Sigmoid colon (tissue), 6 donors: ENCODE measurements at regions not wholly inside any gene's neighbourhood (a gene's known extent, or its start where the extent isn't known, plus 50 kb on each side); places are given as distances from the start of the nearest gene placed in this dataset.

Experiments used
- DNase-seq: peaks from one replicate; pipeline ENCODE4 v3.0.0-alpha.2; 2019
- H3K27ac ChIP-seq, 4 donors: fragments of 200-600 bp; sonication (generic); one replicate each; pipeline ENCODE4 v1.5.1; 2016 to 2019; ENCODE audit warnings: mild to moderate bottlenecking in 1 of 4
- H3K27me3 ChIP-seq, 3 donors: fragments of 200-600 bp; sonication (generic); one replicate each; pipeline ENCODE4 v1.5.1; 2019; ENCODE audit warnings: mild to moderate bottlenecking in 1 of 3
- H3K36me3 ChIP-seq, 4 donors: fragments of 200-600 bp; sonication (generic); one replicate each; pipeline ENCODE4 v1.5.1; 2016 to 2019
- H3K4me1 ChIP-seq, 4 donors: fragments of 200-600 bp; sonication (generic); one replicate each; pipeline ENCODE4 v1.5.1; 2017 to 2019
- H3K4me3 ChIP-seq, 4 donors: fragments of 200-600 bp; sonication (generic); one replicate each; pipeline ENCODE4 v1.5.1; 2017 to 2019; ENCODE audit warnings: mild to moderate bottlenecking in 2 of 4, moderate library complexity in 1 of 4
- H3K9me3 ChIP-seq, 4 donors: fragments of 200-600 bp in 3 of 4; sonication (generic) in 3 of 4; one replicate each; pipeline versions ENCODE4 v1.5.1 to v1.6.1; 2013 to 2019
- EP300 ChIP-seq, 4 donors: sonication (generic); formaldehyde crosslinking; IDR thresholded peaks; one replicate each; pipeline ENCODE4 v1.6.1; 2017; ENCODE audit warnings: antibody characterized with exemption in 4 of 4
- POLR2A ChIP-seq, 2 donors: fragments of 450-650 bp; IDR thresholded peaks; one replicate each; pipeline ENCODE4 v1.6.1; 2016; ENCODE audit warnings: antibody characterized with exemption in 2 of 2, mild to moderate bottlenecking in 2 of 2, moderate library complexity in 2 of 2
- POLR2AphosphoS5 ChIP-seq, 4 donors: sonication (generic); formaldehyde crosslinking; IDR thresholded peaks; one replicate each; pipeline ENCODE4 v1.6.1; 2017; ENCODE audit warnings: antibody characterized with exemption in 4 of 4
- WGBS, 2 donors: extraction: QIAGEN DNeasy Blood & Tissue Kit; methylation state at CpG; one replicate each; pipeline ENCODE4 v1.1.7; 2013; 5-methylcytosine and 5-hydroxymethylcytosine counted together
- intact Hi-C: fragments of 100-400 bp; cut with DNase I; formaldehyde crosslinking; loops from one replicate; pipeline ENCODE4 v1.15.1; 2023
- TF ChIP-seq, protein P1 (sequence below), 4 experiments: fragments of 450-650 bp in 3 of 4; fragments of 200-600 bp in 1 of 4; IDR thresholded peaks; one replicate each; pipeline ENCODE4 v1.5.1; 2016 to 2019; ENCODE audit warnings: antibody characterized with exemption in 4 of 4, mild to moderate bottlenecking in 3 of 4, moderate library complexity in 2 of 4
- donor health status: healthy with polysubstance abuse.
- donor health status: healthy.

DNA sequence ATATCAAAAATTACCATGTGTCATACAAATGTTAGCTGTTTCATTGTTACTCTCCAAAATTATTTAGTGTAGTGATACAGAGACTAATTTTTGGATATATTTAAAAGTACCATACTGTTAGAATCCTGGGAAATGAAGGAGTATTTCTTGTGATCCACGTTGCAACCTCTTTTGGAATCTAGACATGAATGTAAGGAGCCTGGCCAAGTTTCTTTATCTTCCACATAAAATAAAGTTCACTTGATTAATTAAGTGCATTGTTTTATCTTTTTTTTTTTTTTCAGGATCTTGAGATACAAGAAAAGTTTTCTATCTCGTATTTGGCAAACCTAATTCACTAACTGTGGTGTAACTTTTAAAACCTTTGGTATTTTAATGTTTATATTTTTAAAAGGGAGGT lies 270.7 kb downstream of the SOX4 start:
- Histone ChIP-seq H3K36me3 (no peaks in the 10 kb centered on the region), H3K4me3 (no peak overlapping the region), H3K9me3 (no peaks in the 10 kb centered on the region), H3K4me1 (peaks cover 0 to 8% (median 0%) of the 10 kb centered on the region in 4 donors), H3K27me3 (no peaks in the 10 kb centered on the region), H3K27ac (no peak overlapping the region)
- TF ChIP-seq POLR2AphosphoS5 (IDR thresholded peaks at IDR 0.05) (no peak), POLR2A (IDR thresholded peaks at IDR 0.05) (no peak), EP300 (IDR thresholded peaks at IDR 0.05) (no peak)
- TF ChIP-seq, protein P1, sequence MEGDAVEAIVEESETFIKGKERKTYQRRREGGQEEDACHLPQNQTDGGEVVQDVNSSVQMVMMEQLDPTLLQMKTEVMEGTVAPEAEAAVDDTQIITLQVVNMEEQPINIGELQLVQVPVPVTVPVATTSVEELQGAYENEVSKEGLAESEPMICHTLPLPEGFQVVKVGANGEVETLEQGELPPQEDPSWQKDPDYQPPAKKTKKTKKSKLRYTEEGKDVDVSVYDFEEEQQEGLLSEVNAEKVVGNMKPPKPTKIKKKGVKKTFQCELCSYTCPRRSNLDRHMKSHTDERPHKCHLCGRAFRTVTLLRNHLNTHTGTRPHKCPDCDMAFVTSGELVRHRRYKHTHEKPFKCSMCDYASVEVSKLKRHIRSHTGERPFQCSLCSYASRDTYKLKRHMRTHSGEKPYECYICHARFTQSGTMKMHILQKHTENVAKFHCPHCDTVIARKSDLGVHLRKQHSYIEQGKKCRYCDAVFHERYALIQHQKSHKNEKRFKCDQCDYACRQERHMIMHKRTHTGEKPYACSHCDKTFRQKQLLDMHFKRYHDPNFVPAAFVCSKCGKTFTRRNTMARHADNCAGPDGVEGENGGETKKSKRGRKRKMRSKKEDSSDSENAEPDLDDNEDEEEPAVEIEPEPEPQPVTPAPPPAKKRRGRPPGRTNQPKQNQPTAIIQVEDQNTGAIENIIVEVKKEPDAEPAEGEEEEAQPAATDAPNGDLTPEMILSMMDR (IDR thresholded peaks at IDR 0.05) = no peak
- 64 to 75% methylated on average over 2 of the region's 2 CpGs for WGBS, 2 donors
- no peak for DNase-seq
- intact Hi-C loops = no loop called here

DNA sequence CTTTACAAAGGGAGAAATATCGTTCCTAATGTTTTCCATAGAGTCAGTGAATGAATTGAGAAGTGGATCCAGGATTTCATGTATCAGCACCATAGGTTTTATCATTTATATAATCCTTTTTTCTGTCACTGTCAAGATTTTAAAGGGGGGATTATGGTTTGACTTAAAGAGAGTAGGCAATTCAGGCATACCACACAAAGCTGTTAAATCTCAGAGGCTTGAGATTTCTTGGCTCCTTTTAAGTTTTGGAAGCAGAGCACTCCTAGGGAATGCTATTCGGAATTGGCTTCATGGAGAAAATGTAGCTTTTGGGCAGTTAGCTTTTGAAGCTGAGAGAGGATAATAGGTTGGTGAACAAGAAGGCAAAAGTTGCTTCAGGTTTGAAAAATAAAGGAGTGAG lies 274.7 kb downstream of the SOX4 start:
- no peaks in the 10 kb centered on the region for H3K36me3 ChIP-seq
- no peaks in the 10 kb centered on the region for H3K27me3 ChIP-seq
- peaks cover 0 to 8% (median 1%) of the 10 kb centered on the region in 4 donors for H3K4me1 ChIP-seq
- H3K9me3 ChIP-seq = no peaks in the 10 kb centered on the region
- 78 to 82% methylated on average over 2 of the region's 2 CpGs for WGBS, 2 donors
- no peak for TF ChIP-seq POLR2AphosphoS5 (IDR thresholded peaks at IDR 0.05)
- TF ChIP-seq, protein P1 (IDR thresholded peaks at IDR 0.05) = no peak
- no peak for TF ChIP-seq EP300 (IDR thresholded peaks at IDR 0.05)
- TF ChIP-seq POLR2A (IDR thresholded peaks at IDR 0.05) = no peak
- DNase-seq = no peak
- H3K4me3 ChIP-seq = no peak overlapping the region
- intact Hi-C loops = no loop called here
- H3K27ac ChIP-seq = no peak overlapping the region

DNA sequence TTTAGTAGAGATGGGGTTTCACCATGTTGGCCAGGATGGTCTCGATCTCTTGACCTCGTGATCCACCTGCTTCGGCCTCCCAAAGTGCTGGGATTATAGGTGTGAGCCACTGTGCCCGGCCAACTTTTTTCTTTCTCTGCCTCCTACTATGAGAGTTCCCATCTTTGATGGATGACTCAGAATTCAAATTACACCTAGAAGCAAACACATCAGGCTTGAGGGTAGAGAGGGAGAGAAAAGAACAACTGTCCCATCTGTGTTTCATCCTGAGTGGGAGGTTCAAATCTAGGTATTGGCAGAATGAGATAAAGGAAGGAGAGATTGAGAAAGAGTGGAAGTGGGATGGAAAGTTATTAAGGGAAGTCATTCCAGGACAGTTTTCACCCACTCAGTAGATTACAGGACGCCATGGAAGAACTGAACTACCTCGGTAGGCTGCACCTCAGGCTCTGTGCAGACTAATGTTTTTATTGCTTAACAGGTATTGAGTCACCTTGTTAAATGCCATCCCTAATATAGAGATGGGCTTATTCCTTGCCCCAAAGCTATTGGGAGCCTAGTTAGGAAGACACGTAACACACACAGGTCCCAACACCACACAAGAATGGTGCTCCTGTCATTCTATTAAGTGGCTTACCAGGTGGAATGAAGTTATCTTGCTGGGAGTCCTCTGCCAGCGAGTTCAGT lies 275.7 kb downstream of the SOX4 start:
- Histone ChIP-seq H3K4me1 (peaks cover 0 to 9% (median 4%) of the 10 kb centered on the region in 4 donors), H3K27me3 (no peaks in the 10 kb centered on the region), H3K36me3 (no peaks in the 10 kb centered on the region), H3K9me3 (no peaks in the 10 kb centered on the region), H3K27ac (no peak overlapping the region), H3K4me3 (no peak overlapping the region)
- intact Hi-C loops = no loop called here
- DNase-seq = no peak
- WGBS, 2 donors = 80 to 91% methylated on average over 8 of the region's 8 CpGs
- no peak for TF ChIP-seq POLR2A (IDR thresholded peaks at IDR 0.05)
- no peak for TF ChIP-seq POLR2AphosphoS5 (IDR thresholded peaks at IDR 0.05)
- TF ChIP-seq, protein P1 (IDR thresholded peaks at IDR 0.05) = no peak
- TF ChIP-seq EP300 (IDR thresholded peaks at IDR 0.05) = no peak

DNA sequence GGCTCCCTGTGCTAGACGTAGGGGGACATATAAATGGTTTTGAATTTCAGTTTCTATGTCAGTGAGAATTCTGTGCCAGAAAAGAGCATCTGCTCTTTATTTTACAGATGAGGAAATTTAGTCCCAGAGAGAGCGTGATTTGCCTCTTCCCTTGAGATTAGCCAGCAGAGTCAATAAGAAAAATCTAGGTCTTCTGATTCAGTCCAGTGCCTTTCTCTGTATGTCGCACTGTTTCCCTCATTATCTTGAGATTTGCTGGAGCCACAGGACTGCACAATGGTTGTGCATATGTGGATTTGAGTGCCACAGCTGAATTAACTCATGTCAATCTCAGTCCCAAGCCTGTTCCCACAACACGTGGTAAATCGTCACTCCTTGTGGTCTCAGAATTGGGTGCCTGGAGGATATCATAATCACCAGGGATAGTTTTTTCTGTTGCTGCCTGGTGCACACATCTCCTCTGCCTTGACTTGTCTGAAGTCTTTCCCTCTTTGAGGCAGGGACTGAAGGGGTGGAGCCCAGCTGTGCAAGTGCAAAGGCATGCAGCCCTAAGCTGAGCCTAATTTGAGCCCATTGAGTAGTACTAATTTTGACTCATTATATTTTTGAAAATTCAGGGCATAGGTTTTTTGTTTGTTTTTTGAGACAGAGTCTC lies 276.7 kb downstream of the SOX4 start:
- 69 to 91% methylated on average over 5 of the region's 5 CpGs for WGBS, 2 donors
- Histone ChIP-seq H3K4me1 (peaks cover 0 to 9% (median 4%) of the 10 kb centered on the region in 4 donors), H3K36me3 (no peaks in the 10 kb centered on the region), H3K4me3 (no peak overlapping the region), H3K9me3 (no peaks in the 10 kb centered on the region), H3K27ac (no peak overlapping the region), H3K27me3 (no peaks in the 10 kb centered on the region)
- DNase-seq = no peak
- TF ChIP-seq, protein P1 (IDR thresholded peaks at IDR 0.05) = no peak
- TF ChIP-seq POLR2AphosphoS5 (IDR thresholded peaks at IDR 0.05) (no peak), POLR2A (IDR thresholded peaks at IDR 0.05) (no peak), EP300 (IDR thresholded peaks at IDR 0.05) (no peak)
- intact Hi-C loops = no loop called here
